8988T (cell line): ENCODE measurements at regions not wholly inside any gene's neighbourhood (a gene's known extent, or its start where the extent isn't known, plus 50 kb on each side); places are given as distances from the start of the nearest gene placed in this dataset.
"Not testable (repeated sequence)": the region's sequence is repeated elsewhere in the genome, so short reads cannot be mapped to it uniquely, and the experiment has no call there.

Experiments
- DNase-seq: peaks from one replicate; pipeline ENCODE4 v3.0.0; 2011

DNA sequence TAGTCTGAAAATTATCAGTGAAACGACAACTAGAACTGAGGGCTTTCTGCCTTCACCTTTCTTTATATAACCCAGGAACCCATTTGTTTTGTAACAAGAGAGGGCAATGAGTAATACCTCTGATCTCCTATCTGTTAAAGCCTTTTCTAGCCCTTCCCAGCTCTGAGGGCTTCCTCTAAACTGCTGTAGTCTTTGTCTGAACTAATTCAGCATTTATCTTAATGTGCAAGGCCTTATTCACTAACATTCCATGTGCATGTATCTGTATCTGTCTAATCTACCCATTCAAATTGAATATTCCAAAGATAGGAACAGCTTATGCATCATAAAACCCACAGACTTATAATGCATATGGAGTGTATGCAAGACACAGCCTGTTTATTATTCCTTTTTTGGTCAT is 167.1 kb downstream of the LYPLAL1 start:
- no peak for DNase-seq

DNA sequence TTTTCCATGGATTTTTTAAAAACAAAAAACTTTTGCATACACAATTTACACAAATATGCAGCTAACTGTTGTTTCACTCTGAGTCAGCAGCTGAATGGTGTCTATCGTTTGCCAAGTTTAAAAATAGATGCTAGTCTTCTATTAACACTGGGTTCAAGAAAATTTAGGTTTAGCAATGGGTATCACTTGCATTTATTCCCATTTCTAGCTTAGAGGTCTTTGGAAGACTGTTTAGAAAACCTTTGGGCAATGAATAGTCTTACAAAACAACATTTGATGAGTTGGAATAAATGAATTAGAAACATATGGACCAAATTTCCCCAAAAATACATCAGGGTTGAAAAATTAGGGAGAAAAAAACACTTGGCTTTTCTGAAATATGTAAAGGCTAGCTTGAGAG is 165.8 kb downstream of the LYPLAL1 start:
- DNase-seq: no peak

DNA sequence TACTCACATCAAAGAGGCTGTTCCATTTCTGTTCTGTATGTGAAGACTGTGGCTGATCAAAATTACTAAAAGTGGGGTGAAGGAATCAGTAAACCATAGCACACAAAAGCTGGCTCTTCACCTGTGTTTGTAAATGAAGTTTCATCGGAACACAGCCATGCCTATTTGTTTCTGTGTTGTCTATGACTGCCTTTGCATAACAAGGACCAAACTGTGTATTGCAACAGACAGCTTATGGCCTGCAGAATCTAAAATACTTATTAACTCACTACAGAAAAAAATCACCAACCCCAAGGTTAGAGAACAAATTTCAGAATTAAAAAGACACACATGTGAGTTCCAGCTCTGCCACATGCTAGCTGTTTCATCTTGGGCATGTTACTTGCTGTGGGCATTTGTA is 163.9 kb downstream of the LYPLAL1 start:
- DNase-seq: no peak

DNA sequence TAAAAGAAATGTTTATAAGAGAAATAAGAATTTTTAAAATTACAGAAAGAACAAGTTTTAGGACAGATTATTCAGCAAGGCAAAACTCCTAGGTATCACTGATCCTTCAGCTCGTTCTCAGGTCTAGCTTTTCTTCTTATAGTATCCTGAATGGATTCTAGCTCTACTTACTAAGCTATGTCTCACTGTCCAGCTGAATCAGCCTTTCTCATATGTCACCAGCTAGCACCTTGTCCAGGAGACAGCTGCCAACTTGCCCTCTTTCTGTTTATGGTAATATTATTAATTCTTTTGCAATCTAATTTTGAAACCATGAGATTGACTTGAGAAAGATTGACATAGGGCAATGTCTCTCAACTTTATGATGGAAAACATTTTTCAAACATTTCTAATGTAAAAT is 159.9 kb downstream of the LYPLAL1 start:
- no peak for DNase-seq

DNA sequence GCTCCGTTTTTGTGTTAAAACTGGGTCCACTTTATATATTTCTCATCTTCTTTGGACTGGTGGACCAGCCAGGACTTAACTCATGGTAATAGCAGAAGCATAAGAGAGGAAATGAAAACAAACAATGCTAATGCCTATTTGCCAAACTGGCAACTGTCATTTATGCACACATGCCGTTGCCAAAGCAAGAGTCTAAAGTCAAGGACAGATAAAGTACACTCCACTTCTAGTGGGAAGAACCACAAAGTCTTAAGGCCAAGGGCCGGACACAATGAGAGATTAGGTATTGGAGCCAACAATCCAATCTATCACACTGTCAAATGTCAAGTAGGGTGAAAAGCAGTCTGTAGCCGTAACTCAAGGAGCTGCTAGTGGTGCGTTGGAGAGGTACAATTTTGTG is 157.7 kb downstream of the LYPLAL1 start:
- DNase-seq: no peak

DNA sequence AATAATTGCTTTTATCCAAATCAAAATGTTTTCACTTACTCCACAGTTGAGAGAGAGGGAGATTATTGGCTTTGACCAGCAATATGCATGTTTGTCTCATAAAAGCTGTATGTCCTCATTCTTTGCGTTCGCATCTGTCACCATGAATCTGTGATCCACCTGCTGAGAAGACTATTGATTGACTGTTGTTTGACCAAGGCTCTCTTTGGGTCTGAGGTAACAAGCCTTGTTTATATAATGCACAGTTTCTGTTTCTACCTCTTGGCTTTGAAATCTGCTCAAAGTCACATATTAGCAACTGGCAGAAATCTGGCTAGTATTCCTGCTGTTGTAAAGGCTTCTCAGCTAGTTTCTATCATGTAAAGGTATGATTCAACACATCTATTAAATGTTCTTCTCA is 157.0 kb downstream of the LYPLAL1 start:
- no peak for DNase-seq

DNA sequence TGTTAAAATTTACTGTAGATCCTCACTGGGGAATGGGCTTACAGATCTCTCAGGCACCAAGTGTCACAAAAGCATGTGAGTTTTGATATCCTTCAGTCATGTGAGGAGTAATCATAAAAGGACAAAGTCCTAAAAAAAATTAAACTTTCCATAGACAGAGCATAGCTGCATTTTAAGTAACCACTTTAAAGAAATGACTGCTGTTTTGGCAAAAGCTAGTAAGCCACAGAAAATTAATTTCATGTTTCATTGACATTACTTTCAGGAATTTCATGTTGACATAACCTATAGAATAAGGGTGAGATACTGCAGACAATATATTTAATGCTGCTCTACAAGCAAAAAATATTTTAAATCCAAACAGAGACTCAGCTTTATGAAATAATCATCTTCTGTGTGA is 156.3 kb downstream of the LYPLAL1 start:
- DNase-seq: no peak

DNA sequence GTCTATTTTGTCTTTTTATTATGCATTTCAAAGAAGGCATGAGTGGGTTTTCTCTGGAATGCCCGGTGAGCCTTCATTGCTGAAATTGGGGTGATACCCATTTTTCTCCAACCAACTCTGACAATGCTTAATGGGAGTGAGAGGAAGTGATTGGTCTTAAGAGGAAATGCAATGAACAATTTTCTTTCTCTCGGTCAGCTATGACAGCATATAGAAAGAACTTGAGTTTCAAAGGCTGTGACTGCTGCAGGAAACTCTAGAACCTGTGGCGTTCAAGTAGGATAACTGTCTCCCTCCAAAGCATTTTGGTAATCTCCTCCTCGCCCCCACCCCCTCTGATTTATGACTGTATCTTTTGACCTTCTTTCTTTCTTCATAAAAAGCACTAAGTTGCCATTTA is 155.9 kb downstream of the LYPLAL1 start:
- no peak for DNase-seq

DNA sequence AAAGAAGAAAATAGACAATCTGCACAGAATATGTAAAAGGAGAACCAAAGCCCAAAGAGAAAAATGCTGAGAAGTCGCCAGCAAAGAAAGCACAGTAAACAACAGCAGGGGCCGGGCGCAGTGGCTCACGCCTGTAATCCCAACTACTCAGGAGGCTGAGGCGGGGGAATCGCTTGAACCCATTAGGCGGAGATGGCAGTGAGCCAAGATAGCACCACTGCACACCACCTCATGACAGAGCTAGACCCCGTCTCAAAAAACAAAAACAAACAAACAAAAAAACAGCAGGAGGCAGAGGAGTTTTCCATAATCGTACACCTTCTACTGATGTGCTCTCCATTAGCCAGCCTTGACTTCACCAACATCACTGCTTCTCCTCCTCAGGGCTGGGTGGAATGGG is 153.2 kb downstream of the LYPLAL1 start:
- DNase-seq: no peak

DNA sequence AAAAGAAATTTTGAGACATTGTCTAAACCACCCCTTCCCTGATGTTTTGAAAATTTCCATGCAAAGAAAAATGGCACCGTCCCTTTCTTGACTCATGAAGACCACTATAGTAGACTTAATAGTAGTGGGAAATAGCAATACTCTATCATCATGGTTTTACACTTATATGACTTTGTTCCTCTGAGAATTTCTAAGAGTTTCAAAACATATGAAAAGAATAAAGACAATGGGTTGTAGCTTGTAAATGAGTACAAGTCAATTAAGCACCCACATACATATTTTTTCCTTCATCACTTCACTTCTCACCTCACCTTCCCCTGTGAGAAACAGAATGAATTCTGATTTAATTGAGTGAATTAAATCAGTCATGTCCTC is 151.7 kb downstream of the LYPLAL1 start:
- DNase-seq: no peak

DNA sequence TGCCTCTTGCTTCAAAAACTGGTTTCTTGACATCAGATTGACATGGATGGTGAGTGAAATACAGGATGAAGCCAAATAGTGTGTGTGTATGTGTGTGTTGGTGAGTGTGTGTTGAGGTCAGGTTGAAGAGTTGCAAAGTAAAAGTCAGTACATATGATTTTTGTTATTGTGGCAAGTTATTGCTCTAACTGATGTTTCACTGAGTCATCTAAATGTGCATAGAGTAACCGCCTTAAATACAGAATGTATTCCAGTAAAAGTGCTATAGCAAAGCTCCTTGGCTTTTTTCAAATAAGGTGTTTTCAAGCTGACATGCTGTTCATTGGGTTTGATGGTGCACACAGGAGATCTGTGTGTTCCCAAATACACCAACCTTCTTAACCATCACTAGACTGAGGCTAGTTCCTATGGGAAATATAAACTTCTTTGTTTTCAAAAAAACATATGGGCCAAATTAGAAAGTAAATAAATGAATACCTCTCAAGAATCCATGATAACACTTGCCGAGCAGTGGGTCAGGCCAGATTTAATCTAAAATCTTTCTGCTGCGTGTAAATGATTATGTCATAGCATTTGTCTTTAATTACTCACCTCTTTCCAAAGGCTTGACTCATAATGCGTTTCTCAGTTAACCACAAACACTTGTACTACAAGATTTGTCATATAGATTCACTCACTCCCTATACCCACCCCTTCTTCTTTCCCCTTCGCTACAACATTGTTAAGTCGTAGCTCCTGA is 151.1 kb downstream of the LYPLAL1 start:
- no peak for DNase-seq

DNA sequence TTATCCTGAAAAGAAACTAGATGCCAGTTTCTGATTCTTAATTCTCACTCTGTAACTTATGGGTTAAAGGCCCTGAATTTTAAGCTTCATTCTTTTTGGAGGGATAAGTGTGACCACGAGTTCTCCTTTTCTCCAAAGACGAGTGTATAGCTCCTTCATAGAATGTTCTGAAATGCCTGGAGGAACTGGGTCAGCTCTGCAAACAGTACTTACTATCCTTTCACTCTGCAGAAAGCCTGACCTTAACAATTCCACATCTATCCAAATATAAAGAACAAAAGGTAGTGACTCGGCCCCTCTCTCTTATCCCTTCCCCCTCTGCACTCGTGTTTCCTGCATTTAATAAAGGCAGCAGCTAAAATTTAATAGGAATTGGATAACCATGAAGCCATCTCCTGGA is 150.5 kb downstream of the LYPLAL1 start:
- no peak for DNase-seq

DNA sequence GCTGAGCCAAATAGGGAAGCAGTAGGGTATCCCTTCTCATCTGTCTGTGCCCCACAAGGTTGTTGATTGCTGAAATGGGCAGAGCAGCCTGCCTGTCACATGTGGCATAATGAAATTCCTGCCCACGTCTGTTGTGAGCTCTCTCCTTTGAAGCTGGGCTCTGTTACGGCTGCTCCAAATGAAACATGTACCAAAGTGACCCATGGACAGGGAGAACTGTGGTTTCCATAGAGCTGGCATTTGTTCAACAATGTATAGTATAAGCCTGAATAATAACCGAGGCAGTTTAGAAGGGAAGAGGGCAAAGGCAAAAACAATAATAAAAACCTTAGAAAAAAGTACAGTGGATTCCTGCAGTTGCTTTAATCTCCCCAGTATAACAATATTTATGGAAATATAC is 149.7 kb downstream of the LYPLAL1 start:
- DNase-seq: no peak

DNA sequence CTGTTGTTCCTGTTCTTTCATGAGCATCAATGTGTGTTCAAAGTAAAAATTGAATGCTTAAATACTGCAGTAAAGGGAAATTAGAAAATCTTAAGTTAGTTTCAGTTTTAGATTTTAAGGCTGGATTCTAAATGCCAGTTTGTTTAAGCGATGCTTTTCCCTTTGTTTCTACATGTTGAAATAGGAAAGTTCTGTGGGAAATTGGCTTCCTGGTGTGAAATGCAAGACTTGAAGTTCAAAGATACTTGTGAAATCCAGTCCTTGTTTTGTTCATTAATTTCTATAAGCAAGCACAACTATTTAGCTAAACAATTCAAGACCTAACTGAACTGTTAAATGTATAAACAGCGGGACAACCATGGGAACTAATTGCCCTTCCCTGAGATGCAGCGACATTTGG is 149.1 kb downstream of the LYPLAL1 start:
- no peak for DNase-seq

DNA sequence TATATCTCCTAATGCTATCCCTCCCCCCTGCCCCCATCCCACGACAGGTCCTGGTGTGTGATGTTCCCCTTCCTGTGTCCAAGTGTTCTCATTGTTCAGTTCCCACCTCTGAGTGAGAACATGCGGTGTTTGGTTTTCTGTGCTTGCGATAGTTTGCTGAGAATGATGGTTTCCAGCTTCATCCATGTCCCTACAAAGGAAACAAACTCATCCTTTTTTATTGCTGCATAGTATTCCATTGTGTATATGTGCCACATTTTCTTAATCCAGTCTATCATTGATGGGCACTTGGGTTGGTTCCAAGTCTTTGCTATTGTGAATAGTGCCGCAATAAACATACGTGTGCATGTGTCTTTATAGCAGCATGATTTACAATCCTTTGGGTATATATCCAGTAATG is 146.9 kb downstream of the LYPLAL1 start:
- not testable (repeated sequence) for DNase-seq

DNA sequence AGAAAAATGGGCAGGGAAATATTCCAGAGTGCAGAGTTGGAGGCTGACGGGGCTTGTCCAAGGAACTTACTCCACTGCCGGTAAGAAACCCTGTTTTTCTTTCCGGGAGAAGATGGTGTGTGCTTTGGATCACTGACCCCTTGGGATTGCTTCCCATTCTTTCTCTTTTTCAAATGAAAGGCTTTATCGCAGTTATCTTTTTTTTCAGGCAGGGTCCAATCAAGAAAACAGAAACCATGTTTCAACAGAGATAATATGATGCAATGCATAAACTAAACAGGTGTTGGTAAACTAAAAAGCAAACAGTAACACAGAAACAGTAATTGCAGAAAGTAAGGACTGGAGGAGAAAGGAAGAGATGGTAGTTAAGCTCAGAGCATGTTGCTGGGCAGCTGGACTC is 145.1 kb downstream of the LYPLAL1 start:
- no peak for DNase-seq

DNA sequence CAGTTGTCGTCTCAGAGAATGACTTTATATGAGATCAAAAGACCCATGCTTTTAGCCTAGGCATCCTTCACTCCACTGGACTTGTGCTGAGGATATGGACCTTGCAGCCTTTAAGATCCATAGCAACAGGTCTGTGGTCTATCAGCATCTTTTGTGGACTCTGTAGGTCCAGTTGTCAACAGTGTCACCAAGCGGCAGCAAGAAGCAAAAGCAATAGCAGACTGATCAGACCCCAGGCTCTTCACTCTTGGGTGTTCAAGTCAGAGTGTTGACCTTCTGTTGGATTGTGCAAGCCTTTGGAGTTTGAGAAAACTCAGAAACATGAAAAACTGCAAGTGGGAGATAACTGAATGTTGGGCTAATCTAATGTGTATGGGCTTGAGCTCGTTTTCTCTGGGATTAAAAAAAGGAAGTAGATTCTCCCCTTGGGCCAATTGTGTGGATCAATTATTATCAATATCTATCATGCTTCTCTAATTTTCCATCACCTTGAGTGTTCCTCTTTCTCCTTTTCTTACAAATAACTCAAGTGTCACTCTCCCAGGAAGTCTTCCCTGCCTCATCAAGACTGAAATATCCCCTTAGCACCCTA is 144.2 kb downstream of the LYPLAL1 start:
- no peak for DNase-seq

DNA sequence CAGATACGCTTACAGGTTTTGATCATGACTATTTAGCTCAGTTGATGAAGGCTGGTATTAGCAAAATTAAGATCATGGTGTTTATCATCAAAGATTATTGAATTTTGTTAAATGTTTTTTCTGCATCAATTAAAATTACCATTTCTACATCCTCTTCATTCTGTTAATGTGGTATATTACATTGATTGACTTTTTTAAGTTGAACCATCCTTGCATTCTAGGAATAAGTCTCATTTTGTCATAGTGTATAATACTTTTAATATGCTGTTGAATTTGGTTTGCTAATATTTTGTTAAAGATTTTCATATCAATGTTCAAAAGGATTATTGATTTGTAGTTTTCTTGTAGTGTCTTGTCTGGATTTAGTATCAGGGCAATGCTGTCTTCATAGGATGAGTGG is 142.4 kb downstream of the LYPLAL1 start:
- no peak for DNase-seq

DNA sequence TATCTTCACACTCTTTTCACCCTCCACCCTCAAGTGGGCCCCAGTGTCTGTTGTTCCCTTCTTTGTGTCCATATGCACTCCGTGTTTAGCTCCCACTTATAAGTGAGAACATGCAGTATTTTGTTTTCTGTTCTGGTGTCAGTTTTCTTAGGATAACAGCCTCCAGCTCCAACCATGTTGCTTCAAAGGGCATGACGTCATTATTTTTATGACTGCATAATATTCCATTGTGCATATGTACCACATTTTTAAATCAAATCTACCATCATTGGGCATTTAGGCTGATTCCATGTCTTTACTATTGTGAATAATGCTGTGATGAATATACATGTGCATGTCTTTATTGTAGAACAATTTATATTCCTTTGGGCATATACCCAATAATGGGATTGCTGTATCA is 140.3 kb downstream of the LYPLAL1 start:
- no peak for DNase-seq

DNA sequence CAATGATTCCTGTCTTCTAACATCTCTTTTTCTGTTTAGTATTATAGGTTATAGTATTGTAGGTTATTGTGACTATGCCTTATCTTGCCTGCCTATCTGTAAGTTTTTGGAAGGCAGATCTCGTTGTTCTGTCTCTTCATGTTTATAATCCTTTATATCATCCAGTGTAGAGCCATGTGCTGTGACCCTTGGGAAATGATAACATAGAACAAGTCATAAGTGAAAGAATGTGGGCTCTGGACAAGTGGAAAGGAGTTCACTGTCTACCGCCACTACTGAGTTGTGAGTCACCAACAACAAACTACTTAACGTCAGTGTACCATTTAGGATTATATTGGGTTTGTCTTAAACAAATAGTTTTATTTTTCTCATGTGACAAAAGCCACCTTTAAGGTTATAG is 139.3 kb downstream of the LYPLAL1 start:
- no peak for DNase-seq

DNA sequence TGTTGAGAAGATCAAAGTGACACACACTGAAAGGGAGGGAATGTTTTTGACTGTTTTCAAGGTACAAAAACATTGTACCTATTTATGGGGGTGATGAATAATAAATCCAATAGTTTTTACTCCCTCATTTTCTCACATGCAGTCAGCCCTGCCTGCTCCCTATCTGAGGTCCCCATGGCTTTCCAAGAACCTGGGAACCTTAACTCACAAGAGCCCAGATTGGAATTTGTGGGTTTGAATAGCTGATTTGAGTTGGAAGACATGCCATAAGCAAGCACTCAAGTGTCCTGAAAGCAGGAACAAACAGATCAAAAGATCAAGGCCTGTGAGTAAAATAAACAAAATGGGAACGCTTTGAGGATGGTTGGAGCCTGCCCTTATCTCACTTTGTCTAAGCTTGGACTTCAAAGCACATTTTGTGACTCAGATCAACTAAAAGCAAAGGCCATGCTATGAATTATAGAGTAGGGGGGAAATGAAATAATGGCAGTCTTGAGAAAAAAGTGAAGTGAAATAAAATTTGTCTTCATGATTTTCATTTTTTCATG is 136.6 kb downstream of the LYPLAL1 start:
- no peak for DNase-seq

DNA sequence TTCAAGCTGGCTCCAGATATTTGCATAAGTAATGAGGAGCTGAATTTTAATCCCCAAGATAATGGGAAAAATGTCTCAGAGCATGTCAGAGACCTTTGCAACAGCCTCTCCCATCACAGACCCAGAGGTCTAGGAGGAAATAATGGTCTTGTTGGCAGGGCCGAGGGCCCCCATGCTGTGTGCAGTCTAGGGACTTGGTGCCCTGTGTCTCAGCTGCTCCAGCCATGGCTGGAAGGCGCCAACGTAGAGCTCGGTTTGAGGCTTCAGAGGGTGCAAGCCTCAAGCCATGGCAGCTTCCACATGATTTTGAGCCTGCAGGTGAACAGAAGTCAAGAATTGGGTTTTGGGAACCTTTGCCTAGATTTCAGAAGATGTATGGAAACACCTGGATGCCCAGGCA is 134.7 kb downstream of the LYPLAL1 start:
- no peak for DNase-seq

DNA sequence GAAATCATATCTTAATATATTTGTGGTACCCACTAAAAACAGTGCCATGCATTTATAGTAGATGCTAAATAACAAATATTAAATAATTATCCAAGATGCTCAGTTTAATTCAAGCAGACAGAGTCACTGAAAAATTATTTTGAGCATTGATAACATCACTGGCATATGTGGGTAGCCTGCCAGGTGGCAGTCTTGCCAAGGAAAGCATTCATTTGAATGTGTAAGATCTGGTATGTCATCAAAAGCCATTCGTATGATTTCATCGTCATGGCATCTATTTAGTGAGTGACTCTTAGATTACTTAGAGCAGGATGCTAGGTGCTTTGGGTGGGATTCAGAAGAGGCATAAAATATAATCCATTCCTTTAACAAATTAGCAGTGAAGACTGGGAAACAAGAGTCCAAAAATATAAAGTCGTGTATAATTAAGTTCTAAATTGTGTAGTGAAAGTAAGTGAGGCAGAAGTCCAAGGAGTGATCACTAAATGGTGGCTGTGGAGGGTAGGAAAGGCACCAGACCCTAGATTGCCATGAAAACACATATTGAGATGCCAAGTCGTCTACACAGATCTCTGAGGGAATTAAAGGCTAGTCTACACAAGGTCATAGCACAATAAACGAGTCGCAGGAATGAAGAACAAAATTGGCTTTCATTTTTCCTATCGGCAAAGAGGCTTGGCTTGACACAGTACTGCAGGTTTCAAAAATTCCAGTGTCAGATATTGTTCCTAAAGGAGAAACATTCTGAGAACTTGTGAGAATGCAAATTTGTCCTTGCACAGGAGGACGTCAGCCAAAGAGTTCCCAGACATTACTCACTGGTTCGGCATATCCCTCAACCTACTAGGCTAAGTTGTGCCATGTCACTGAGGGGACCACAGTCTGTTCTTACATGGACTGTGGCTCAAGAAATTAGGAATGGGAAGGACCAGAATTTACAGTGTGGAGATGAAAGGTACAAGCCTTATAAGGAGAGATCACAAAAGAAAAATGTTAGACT is 130.8 kb downstream of the LYPLAL1 start:
- DNase-seq: no peak

DNA sequence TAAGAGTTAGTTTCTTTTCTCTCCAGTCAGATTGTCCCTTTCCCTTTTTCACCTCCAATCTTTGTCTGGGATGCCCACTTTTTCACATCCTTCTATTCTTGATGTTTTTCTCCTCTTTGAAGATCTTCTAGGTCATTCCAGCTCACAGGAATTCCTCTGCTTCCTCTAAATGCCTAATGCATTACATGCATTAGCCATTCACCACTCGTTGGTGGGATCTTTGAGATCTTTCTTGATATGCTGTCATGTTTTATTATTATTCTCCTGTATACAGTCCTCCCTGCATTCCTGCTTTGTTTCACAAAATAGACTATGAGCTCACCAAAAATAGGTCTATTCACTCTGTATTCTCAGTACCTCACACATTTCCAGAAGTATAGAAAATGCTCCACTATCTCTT is 129.0 kb downstream of the LYPLAL1 start:
- DNase-seq: no peak
